IPS DF 6.9 (cell line): ENCODE measurements at regions not wholly inside any gene's neighbourhood (a gene's known extent, or its start where the extent isn't known, plus 50 kb on each side); places are given as distances from the start of the nearest gene placed in this dataset.

Experiments used
- DNase-seq: peaks from one replicate; pipeline ENCODE4 v3.0.0-alpha.2; 2013; ENCODE audit warnings: low read depth, low spot score
- H3K27ac ChIP-seq: one replicate; pipeline ENCODE4 v1.5.1; 2013; ENCODE audit warnings: low read length, control low read depth
- H3K27me3 ChIP-seq: 2 replicates; pipeline ENCODE4 v1.6.1; 2013; ENCODE audit warnings: mild to moderate bottlenecking, low read length; ENCODE audit not compliant: control insufficient read depth, insufficient read depth
- H3K36me3 ChIP-seq: 2 replicates; pipeline ENCODE4 v1.6.1; 2013; ENCODE audit warnings: low read length; ENCODE audit not compliant: control insufficient read depth, insufficient read depth
- H3K4me1 ChIP-seq: 2 replicates; pipeline ENCODE4 v1.6.1; 2013; ENCODE audit warnings: low read length; ENCODE audit not compliant: control insufficient read depth, insufficient read depth
- H3K4me3 ChIP-seq: 2 replicates; pipeline ENCODE4 v1.5.1; 2013; ENCODE audit warnings: mild to moderate bottlenecking, low read length
- H3K9me3 ChIP-seq: 2 replicates; pipeline ENCODE4 v1.6.1; 2013; ENCODE audit warnings: low read length, inconsistent platforms; ENCODE audit not compliant: control insufficient read depth, insufficient read depth
- WGBS: extraction: QIAGEN DNeasy Blood & Tissue Kit; methylation state at CpG from one replicate; pipeline ENCODE4 v1.1.7; 2013; ENCODE audit warnings: mixed read lengths, missing lambda C conversion rate; ENCODE audit not compliant: insufficient read length, insufficient coverage; 5-methylcytosine and 5-hydroxymethylcytosine counted together

GRCh38 chr14:83314764-83315163 lies 1781.1 kb upstream of the SEL1L start:
- Histone ChIP-seq H3K9me3 (no peaks in the 10 kb centered on the region), H3K36me3 (no peaks in the 10 kb centered on the region), H3K4me3 (no peak overlapping the region), H3K27me3 (no peaks in the 10 kb centered on the region), H3K27ac (no peak overlapping the region), H3K4me1 (no peaks in the 10 kb centered on the region)
- no CpG with 5 or more reads among the region's 2 CpGs for WGBS
- DNase-seq = no peak

DNA sequence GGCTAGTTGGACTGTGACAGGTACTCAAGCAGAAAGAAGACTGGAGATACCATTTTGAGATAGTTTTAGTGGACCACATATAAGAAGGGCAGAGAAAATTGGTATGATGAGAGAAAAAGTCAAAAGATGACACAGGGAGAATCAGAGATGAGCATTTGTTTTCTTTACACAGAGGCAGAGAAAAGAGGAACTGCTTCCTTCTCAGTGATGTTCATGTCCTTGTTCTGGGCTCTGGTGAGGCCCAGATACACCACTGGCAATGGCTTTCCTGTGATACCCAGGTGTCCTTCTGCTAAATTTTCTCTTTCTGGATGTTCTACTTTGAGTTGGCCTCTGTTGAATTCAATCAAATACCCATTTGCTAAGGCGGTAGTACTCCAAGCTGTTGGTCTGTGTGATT lies 1782.7 kb upstream of the SEL1L start:
- Histone ChIP-seq H3K36me3 (no peaks in the 10 kb centered on the region), H3K4me3 (no peak overlapping the region), H3K9me3 (no peaks in the 10 kb centered on the region), H3K27ac (no peak overlapping the region), H3K4me1 (no peaks in the 10 kb centered on the region), H3K27me3 (no peaks in the 10 kb centered on the region)
- no peak for DNase-seq
- WGBS = no CpG with 5 or more reads among the region's 1 CpG

GRCh38 chr14:83320837-83321236 lies 1787.2 kb upstream of the SEL1L start:
- H3K27me3 ChIP-seq = no peaks in the 10 kb centered on the region
- no peaks in the 10 kb centered on the region for H3K4me1 ChIP-seq
- DNase-seq = no peak
- no CpG with 5 or more reads among the region's 2 CpGs for WGBS
- no peaks in the 10 kb centered on the region for H3K9me3 ChIP-seq
- no peak overlapping the region for H3K4me3 ChIP-seq
- H3K36me3 ChIP-seq = no peaks in the 10 kb centered on the region
- no peak overlapping the region for H3K27ac ChIP-seq

GRCh38 chr14:83331513-83331912 lies 1797.9 kb upstream of the SEL1L start:
- Histone ChIP-seq H3K27me3 (no peaks in the 10 kb centered on the region), H3K27ac (no peak overlapping the region), H3K4me1 (no peaks in the 10 kb centered on the region), H3K4me3 (no peak overlapping the region), H3K36me3 (no peaks in the 10 kb centered on the region), H3K9me3 (no peaks in the 10 kb centered on the region)
- no peak for DNase-seq
- WGBS = no CpG with 5 or more reads among the region's 2 CpGs

- no peaks in the 10 kb centered on the region for H3K9me3 ChIP-seq
- H3K27me3 ChIP-seq = no peaks in the 10 kb centered on the region
- no peaks in the 10 kb centered on the region for H3K36me3 ChIP-seq
- DNase-seq = no peak
- no peak overlapping the region for H3K4me3 ChIP-seq
- no peaks in the 10 kb centered on the region for H3K4me1 ChIP-seq
- H3K27ac ChIP-seq = no peak overlapping the region
- WGBS = no CpG with 5 or more reads among the region's 9 CpGs
These were observed 1808.9 kb upstream of the SEL1L start for GRCh38 chr14:83342590-83342989.

DNA sequence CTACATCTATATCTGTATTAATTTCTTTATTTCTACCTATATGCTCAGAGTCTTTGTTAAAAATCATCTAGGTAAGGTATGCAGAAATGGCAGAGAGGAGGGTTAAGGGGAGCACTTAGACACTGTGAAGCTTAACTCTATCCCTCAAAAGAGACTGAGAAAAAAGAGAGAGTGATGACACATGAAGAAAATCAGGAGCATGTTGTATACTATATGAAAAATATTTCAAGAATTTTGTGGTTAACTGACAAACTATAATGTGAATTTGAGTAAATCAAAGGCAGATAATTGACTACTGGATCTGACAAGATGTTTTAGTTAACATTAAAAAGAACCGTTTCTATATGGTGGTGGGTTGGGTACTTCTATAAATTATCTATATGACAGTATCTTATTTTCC lies 1814.2 kb upstream of the SEL1L start:
- no peak for DNase-seq
- no peak overlapping the region for H3K4me3 ChIP-seq
- no CpG with 5 or more reads among the region's 1 CpG for WGBS

GRCh38 chr14:83355609-83356008 lies 1822.0 kb upstream of the SEL1L start:
- Histone ChIP-seq H3K27ac (no peak overlapping the region), H3K4me1 (no peaks in the 10 kb centered on the region), H3K4me3 (no peak overlapping the region), H3K27me3 (no peaks in the 10 kb centered on the region), H3K9me3 (no peaks in the 10 kb centered on the region), H3K36me3 (no peaks in the 10 kb centered on the region)
- WGBS = no CpG with 5 or more reads among the region's 2 CpGs
- no peak for DNase-seq

More for the DNA sequence above, 1814.2 kb upstream of the SEL1L start:
- Histone ChIP-seq H3K4me1 (no peaks in the 10 kb centered on the region), H3K36me3 (no peaks in the 10 kb centered on the region), H3K27me3 (no peaks in the 10 kb centered on the region), H3K27ac (no peak overlapping the region), H3K9me3 (no peaks in the 10 kb centered on the region)

DNA sequence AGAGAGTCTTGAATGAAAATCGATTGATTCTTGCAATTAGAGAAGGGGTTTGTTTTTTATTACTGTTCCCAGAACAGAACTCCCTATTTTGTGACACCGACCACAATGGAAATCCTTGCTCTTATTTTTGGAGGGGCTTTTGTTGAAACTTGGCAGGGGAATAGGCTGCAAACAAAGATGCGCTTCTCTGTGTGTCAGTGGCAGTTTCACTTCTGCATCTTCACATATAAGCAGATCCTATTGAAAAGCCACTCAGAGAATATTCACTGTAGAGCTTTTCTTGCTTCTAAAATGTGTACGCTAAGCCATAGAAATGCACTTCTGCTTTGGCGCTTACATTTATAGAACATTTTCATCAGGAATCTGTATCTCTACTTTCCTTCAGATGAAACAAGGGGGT lies 1822.4 kb upstream of the SEL1L start:
- no peaks in the 10 kb centered on the region for H3K36me3 ChIP-seq
- DNase-seq = no peak
- H3K27ac ChIP-seq = no peak overlapping the region
- no peaks in the 10 kb centered on the region for H3K9me3 ChIP-seq
- H3K4me3 ChIP-seq = no peak overlapping the region
- no CpG with 5 or more reads among the region's 5 CpGs for WGBS
- H3K4me1 ChIP-seq = no peaks in the 10 kb centered on the region
- H3K27me3 ChIP-seq = no peaks in the 10 kb centered on the region

DNA sequence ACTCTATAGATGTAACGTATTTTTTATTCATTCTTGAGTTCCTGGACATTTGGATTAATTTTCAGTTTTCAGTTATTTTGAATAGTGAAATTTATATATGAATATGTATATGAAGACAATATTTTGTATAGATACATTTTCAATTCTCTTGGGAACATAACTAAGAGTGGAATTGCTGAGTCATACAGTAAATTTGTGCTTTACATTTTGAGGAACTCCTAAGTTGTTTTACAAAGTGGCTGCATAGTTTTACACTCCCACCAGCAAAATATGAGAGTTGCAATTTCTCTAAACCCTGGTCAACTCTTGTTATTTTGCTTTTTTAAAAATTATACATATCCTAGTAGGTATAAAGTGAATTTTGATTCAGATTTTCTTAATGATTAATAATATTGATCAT lies 1838.6 kb upstream of the SEL1L start:
- no peaks in the 10 kb centered on the region for H3K27me3 ChIP-seq
- no peaks in the 10 kb centered on the region for H3K9me3 ChIP-seq
- H3K4me3 ChIP-seq = no peak overlapping the region
- no peaks in the 10 kb centered on the region for H3K36me3 ChIP-seq
- H3K4me1 ChIP-seq = no peaks in the 10 kb centered on the region
- no peak overlapping the region for H3K27ac ChIP-seq
- no peak for DNase-seq
- WGBS = no CpG with 5 or more reads among the region's 1 CpG

- Histone ChIP-seq H3K36me3 (no peaks in the 10 kb centered on the region), H3K9me3 (no peaks in the 10 kb centered on the region), H3K27ac (no peak overlapping the region), H3K27me3 (no peaks in the 10 kb centered on the region), H3K4me3 (no peak overlapping the region), H3K4me1 (no peaks in the 10 kb centered on the region)
- no CpG with 5 or more reads among the region's 3 CpGs for WGBS
- DNase-seq = no peak
These were observed 1845.8 kb upstream of the SEL1L start for GRCh38 chr14:83379436-83379835.

DNA sequence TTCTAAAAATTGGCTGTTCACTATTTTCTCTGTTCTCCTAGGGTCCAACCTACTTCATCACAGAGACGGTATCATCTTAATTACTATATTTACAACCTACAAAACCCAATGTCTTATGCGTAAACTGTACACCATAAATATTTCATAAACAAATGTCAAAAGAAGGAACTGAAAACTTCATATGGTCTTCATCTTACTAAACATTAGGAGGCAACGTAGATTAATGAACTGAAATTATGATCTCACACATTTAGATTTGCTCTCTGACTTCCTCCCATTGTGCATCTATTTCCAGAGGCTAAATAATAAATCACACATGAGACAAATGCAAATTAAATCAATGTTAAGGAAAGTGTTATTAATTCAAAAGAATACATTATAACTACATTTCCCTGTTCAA lies 1850.6 kb upstream of the SEL1L start:
- no peak for DNase-seq
- no peak overlapping the region for H3K27ac ChIP-seq
- no peaks in the 10 kb centered on the region for H3K27me3 ChIP-seq
- H3K4me1 ChIP-seq = no peaks in the 10 kb centered on the region
- H3K36me3 ChIP-seq = no peaks in the 10 kb centered on the region
- H3K4me3 ChIP-seq = no peak overlapping the region
- 100% methylated on average over 2 of the region's 3 CpGs for WGBS
- no peaks in the 10 kb centered on the region for H3K9me3 ChIP-seq
